ENCODE measurements at regions not wholly inside any gene's neighbourhood (a gene's known extent, or its start where the extent isn't known, plus 50 kb on each side); places are given as distances from the start of the nearest gene placed in this dataset.

GRCh38 chr4:124199755-124200154 is 512.8 kb downstream of the ANKRD50 start:
- no peak for DNase-seq

GRCh38 chr4:124201636-124202035 is 510.9 kb downstream of the ANKRD50 start:
- no peak for DNase-seq

GRCh38 chr4:124202099-124202498 is 510.4 kb downstream of the ANKRD50 start:
- no peak for DNase-seq

GRCh38 chr4:124203613-124204238 is 508.8 kb downstream of the ANKRD50 start:
- no peak for DNase-seq

- DNase-seq: no peak
These were observed 505.5 kb downstream of the ANKRD50 start for GRCh38 chr4:124206779-124207605.

GRCh38 chr4:124209211-124209610 is 503.3 kb downstream of the ANKRD50 start:
- no peak for DNase-seq

- DNase-seq: no peak
These were observed 502.9 kb downstream of the ANKRD50 start for GRCh38 chr4:124209626-124210025.

- DNase-seq: no peak
These were observed 501.8 kb downstream of the ANKRD50 start for GRCh38 chr4:124210746-124211145.

GRCh38 chr4:124212815-124213630 is 499.5 kb downstream of the ANKRD50 start:
- DNase-seq: no peak

GRCh38 chr4:124219389-124219788 is 493.1 kb downstream of the ANKRD50 start:
- no peak for DNase-seq

GRCh38 chr4:124224256-124224655 is 488.3 kb downstream of the ANKRD50 start:
- no peak for DNase-seq

GRCh38 chr4:124227981-124228380 is 484.6 kb downstream of the ANKRD50 start:
- DNase-seq: no peak

GRCh38 chr4:124230268-124230667 is 482.3 kb downstream of the ANKRD50 start:
- no peak for DNase-seq

GRCh38 chr4:124234771-124235170 is 477.8 kb downstream of the ANKRD50 start:
- no peak for DNase-seq

GRCh38 chr4:124243671-124244366 is 468.7 kb downstream of the ANKRD50 start:
- no peak for DNase-seq

GRCh38 chr4:124253080-124253479 is 459.5 kb downstream of the ANKRD50 start:
- no peak for DNase-seq

GRCh38 chr4:124262211-124263179 is 450.0 kb downstream of the ANKRD50 start:
- DNase-seq: no peak

- DNase-seq: no peak
These were observed 446.8 kb downstream of the ANKRD50 start for GRCh38 chr4:124265701-124266100.

GRCh38 chr4:124266721-124267120 is 445.8 kb downstream of the ANKRD50 start:
- DNase-seq: no peak

GRCh38 chr4:124276461-124276860 is 436.1 kb downstream of the ANKRD50 start:
- DNase-seq: no peak

GRCh38 chr4:124277691-124278090 is 434.8 kb downstream of the ANKRD50 start:
- DNase-seq: no peak

- no peak for DNase-seq
These were observed 434.1 kb downstream of the ANKRD50 start for GRCh38 chr4:124278477-124278876.

All from stimulated activated CD4-positive, alpha-beta T cell treated with anti-CD3 and anti-CD28 coated beads, Interleukin-4, amount 100 ng/mL, for 1 hour (primary cell).